GM12878 (cell line): ENCODE measurements at regions not wholly inside any gene's neighbourhood (a gene's known extent, or its start where the extent isn't known, plus 50 kb on each side); places are given as distances from the start of the nearest gene placed in this dataset.
"Not testable (repeated sequence)": the region's sequence is repeated elsewhere in the genome, so short reads cannot be mapped to it uniquely, and the experiment has no call there.

Experiments used
- ATAC-seq: fragments of 200-7000 bp; cut with Tn5 transposase; 3 replicates; pipeline ENCODE4 v1.9.1; 2020; ENCODE audit warnings: mild to moderate bottlenecking, moderate library complexity
- BruUV-seq: library from RNA; stranded (reverse); fragments of 400-500 nt; replicated peaks from 2 replicates; lab custom pipeline; 2021; lab: Mats Ljungman, UMichigan
- CTCF ChIA-PET: fragments of 300-600 bp; sonication (Branson Sonifier 250); formaldehyde crosslinking; extraction: SDS; loops from one replicate; lab custom pipeline; 2021; ENCODE audit warnings: inconsistent platforms; lab: Yijun Ruan, JAX
- POLR2A ChIA-PET: fragments of 350-600 bp; formaldehyde crosslinking; extraction: SDS; loops from one replicate; lab custom pipeline; 2021; ENCODE audit warnings: inconsistent platforms; lab: Charles Lee
- RAD21 ChIA-PET: fragments of 300-600 bp; sonication (Branson Sonifier 250); formaldehyde crosslinking; loops from one replicate; lab custom pipeline; 2023; ENCODE audit warnings: antibody characterized with exemption; ENCODE audit not compliant: unreplicated experiment; lab: Charles Lee
- SMC1A ChIA-PET: fragments of 300-600 bp; sonication (Branson Sonifier 250); formaldehyde crosslinking; loops from one replicate; lab custom pipeline; 2023; ENCODE audit not compliant: unreplicated experiment, uncharacterized antibody; lab: Charles Lee
- DNase-seq: peaks from one replicate; pipeline ENCODE4 v3.0.0-alpha.2; 2011; ENCODE audit warnings: low read depth, low spot score
- FAIRE-seq: peaks from 3 replicates; lab custom pipeline; 2011; peaks lifted over from hg19 to GRCh38; lab: Jason Lieb, UNC
- H2AFZ ChIP-seq: 2 replicates; pipeline ENCODE4 v1.6.0; 2011; ENCODE audit warnings: low read depth, low read length, control low read depth; ENCODE audit not compliant: control insufficient read depth
- H3K27ac ChIP-seq: 2 replicates; pipeline ENCODE4 v1.5.1; 2011; ENCODE audit warnings: control low read depth; ENCODE audit not compliant: control insufficient read depth, insufficient read depth
- H3K27me3 ChIP-seq, 2 experiments: replicated peaks in 1 of 2; 2 replicates each; pipeline versions ENCODE4 v1.6.0 to v1.6.1; 2011; ENCODE audit warnings: low read length in 1 of 2; ENCODE audit not compliant: control insufficient read depth in 2 of 2, insufficient read depth in 2 of 2
- H3K36me3 ChIP-seq, 2 experiments: 2 replicates each; pipeline ENCODE4 v1.5.1; 2011; ENCODE audit warnings: low read length in 1 of 2; ENCODE audit not compliant: control insufficient read depth in 2 of 2, insufficient read depth in 2 of 2
- H3K4me1 ChIP-seq: 2 replicates; pipeline ENCODE4 v1.6.1; 2011; ENCODE audit warnings: mild to moderate bottlenecking, low read length, moderate library complexity, mixed read lengths; ENCODE audit not compliant: control insufficient read depth, insufficient read depth
- H3K4me2 ChIP-seq: 2 replicates; pipeline ENCODE4 v1.6.0; 2011; ENCODE audit warnings: control low read depth; ENCODE audit not compliant: control insufficient read depth, insufficient read depth
- H3K4me3 ChIP-seq: fragments of 200-600 bp; sonication (generic); 2 replicates; pipeline ENCODE4 v1.5.1; 2016
- H3K79me2 ChIP-seq: 2 replicates; pipeline ENCODE4 v1.6.0; 2011; ENCODE audit warnings: low read length; ENCODE audit not compliant: control insufficient read depth, insufficient read depth
- H3K9ac ChIP-seq: 2 replicates; pipeline ENCODE4 v1.8.0; 2011; ENCODE audit warnings: low read length, control low read depth, mixed read lengths; ENCODE audit not compliant: control insufficient read depth, insufficient read depth
- H3K9me3 ChIP-seq: replicated peaks from 3 replicates; pipeline ENCODE4 v1.5.1; 2011; ENCODE audit warnings: mild to moderate bottlenecking, low read length; ENCODE audit not compliant: control insufficient read depth, insufficient read depth
- H4K20me1 ChIP-seq: 2 replicates; pipeline ENCODE4 v1.6.0; 2011; ENCODE audit not compliant: control insufficient read depth, insufficient read depth
- ATF7 ChIP-seq: fragments of 450-650 bp; IDR thresholded peaks from 2 replicates; pipeline ENCODE4 v1.6.1; 2016; ENCODE audit warnings: low read depth, mild to moderate bottlenecking
- MLLT1 ChIP-seq: fragments of 450-650 bp; IDR thresholded peaks from 2 replicates; pipeline ENCODE4 v1.6.1; 2016; ENCODE audit warnings: mild to moderate bottlenecking
- WGBS: methylation state at CpG from one replicate; pipeline ENCODE4 v1.1.6; 2016; ENCODE audit warnings: low lambda C conversion rate; ENCODE audit not compliant: insufficient replicate concordance, insufficient coverage; ENCODE audit errors: missing lambda C conversion rate; 5-methylcytosine and 5-hydroxymethylcytosine counted together
- in situ Hi-C: fragments of 300-500 bp; cut with MboI; formaldehyde crosslinking; loops from 9 replicates; pipeline ENCODE4 v1.14.3; 2018; ENCODE audit warnings: mixed read lengths
- intact Hi-C: fragments of 100-400 bp; cut with micrococcal nuclease; formaldehyde crosslinking; loops from one replicate; pipeline ENCODE4 v1.14.2; 2022; ENCODE audit not compliant: unreplicated experiment

GRCh38 chr1:22336696-22337545 is 114.7 kb upstream of the ZBTB40 start:
- in situ Hi-C loops, RAD21 ChIA-PET, DNase-seq: not testable (repeated sequence)

GRCh38 chr1:22338071-22338765 is 113.4 kb upstream of the ZBTB40 start:
- no peak overlapping the region for H3K4me3 ChIP-seq
- H3K27me3 ChIP-seq, result no peaks in the 10 kb centered on the region
- no peak for TF ChIP-seq MLLT1
- TF ChIP-seq ATF7, result peak; percentile 64
- SMC1A ChIA-PET, result no interaction called here
- WGBS, result 41% methylated on average over 12 of the region's 12 CpGs
- BruUV-seq, result no TSS peak
- intact Hi-C loops, result no loop called here
- in situ Hi-C loops, result no loop called here
- no peaks in the 10 kb centered on the region; the same call in 2 of the 3 replicates for H3K9me3 ChIP-seq
- H2AFZ ChIP-seq, result no peak overlapping the region
- CTCF ChIA-PET, result no interaction called here
- H3K9ac ChIP-seq, result no peak overlapping the region
- RAD21 ChIA-PET, result no interaction called here
- no peaks in the 10 kb centered on the region for H3K79me2 ChIP-seq
- ATAC-seq (no peak), DNase-seq (no peak), FAIRE-seq (no peak)
- no peaks in the 10 kb centered on the region; the same call in 1 of the 2 replicates for H4K20me1 ChIP-seq
- POLR2A ChIA-PET, result no interaction called here
- no peak overlapping the region for H3K4me2 ChIP-seq
- no peak overlapping the region for H3K27ac ChIP-seq
- peaks cover under 1% of the 10 kb centered on the region; the same call in 1 of the 2 replicates for H3K4me1 ChIP-seq
- H3K36me3 ChIP-seq, result no peaks in the 10 kb centered on the region

More at GRCh38 chr1:22336696-22337545, 114.7 kb upstream of the ZBTB40 start:
- H3K9me3 ChIP-seq, ATAC-seq, H4K20me1 ChIP-seq, FAIRE-seq, POLR2A ChIA-PET, H3K4me2 ChIP-seq, SMC1A ChIA-PET, H3K27ac ChIP-seq, BruUV-seq, CTCF ChIA-PET, H3K4me1 ChIP-seq, H3K4me3 ChIP-seq, H2AFZ ChIP-seq, H3K36me3 ChIP-seq, intact Hi-C loops, H3K79me2 ChIP-seq, H3K9ac ChIP-seq, H3K27me3 ChIP-seq: not testable (repeated sequence)
- 23% methylated on average over 2 of the region's 2 CpGs for WGBS
